ENCODE measurements at regions not wholly inside any gene's neighbourhood (a gene's known extent, or its start where the extent isn't known, plus 50 kb on each side); places are given as distances from the start of the nearest gene placed in this dataset.

DNA sequence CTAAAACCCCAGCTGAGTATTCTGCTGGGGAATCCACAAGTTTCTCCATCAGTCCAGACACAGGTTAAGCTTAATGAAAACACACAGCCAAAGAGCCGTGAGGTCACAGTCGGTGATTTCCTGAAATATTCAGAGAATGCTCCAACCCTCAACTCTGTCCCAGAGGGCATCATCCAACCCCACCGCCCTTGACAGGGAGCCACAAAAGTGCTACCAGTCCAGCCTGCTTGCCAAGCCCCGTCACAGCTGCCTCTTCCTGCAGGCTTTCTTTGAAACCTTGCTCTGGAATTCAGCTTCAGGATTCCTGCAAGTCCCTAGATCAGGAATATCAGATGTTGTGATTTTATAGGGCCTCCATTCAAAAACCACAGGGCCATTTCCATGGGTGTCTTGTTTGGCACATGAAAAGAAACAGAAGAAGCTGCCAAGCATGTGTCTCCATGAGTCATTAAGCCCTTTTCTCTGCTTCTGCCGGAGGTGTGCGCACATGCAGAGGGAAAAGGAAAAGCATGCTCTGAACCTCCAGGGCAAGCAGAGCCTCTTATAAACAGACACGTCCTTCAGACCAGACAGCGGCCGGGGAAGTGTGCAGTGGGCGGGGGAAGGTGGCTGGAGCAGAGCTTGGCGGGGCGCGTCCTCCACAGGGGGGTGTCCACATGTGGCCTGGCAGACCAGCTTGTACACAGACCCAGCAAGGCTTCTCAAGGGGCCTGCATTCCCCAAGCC lies 164.7 kb downstream of the KATNAL1 start:
- no peaks in the 10 kb centered on the region for H3K9me3 ChIP-seq (ENCODE audit: insufficient read depth in 2 of 2, low read depth in 1 of 2, low read length in 1 of 2)
- no peak overlapping the region for H2BK12ac ChIP-seq (ENCODE audit: low read depth, low read length)
- H3K4me1 ChIP-seq (replicated peaks in 1 of 4; ENCODE audit: control insufficient read depth in 3 of 4, insufficient read depth in 4 of 4, low read length in 3 of 4), result no peaks in the 10 kb centered on the region
- H3K4me3 ChIP-seq (ENCODE audit: extremely low read depth in 1 of 4, insufficient read depth in 2 of 4, low read depth in 3 of 4, low read length in 4 of 4), result no peak overlapping the region
- H2BK15ac ChIP-seq (ENCODE audit: low read length), result no peak overlapping the region
- H3K18ac ChIP-seq (ENCODE audit: extremely low read depth, low read length), result no peak overlapping the region
- no peaks in the 10 kb centered on the region for H4K20me1 ChIP-seq (replicated peaks in 1 of 2; ENCODE audit: control insufficient read depth in 1 of 2, insufficient read depth in 2 of 2, low read length in 2 of 2)
- 83% methylated on average over 13 of the region's 13 CpGs; no CpG with 5 or more reads in 1 of the 2 experiments for WGBS, 2 experiments (ENCODE audit: extremely low coverage in 1 of 2, insufficient coverage in 1 of 2, insufficient read length in 1 of 2, insufficient replicate concordance in 2 of 2, low coverage in 1 of 2, low lambda C conversion rate in 2 of 2, missing lambda C conversion rate in 1 of 2)
- H2AFZ ChIP-seq (ENCODE audit: low read length), result no peak overlapping the region
- H2BK20ac ChIP-seq (ENCODE audit: low read length), result no peak overlapping the region
- no peak overlapping the region for H3K4me2 ChIP-seq (ENCODE audit: insufficient read depth in 1 of 2, low read depth in 2 of 2, low read length in 2 of 2)
- H3K27me3 ChIP-seq (replicated peaks in 1 of 4; ENCODE audit: control insufficient read depth in 3 of 4, extremely low read depth in 1 of 4, insufficient read depth in 3 of 4, low read length in 3 of 4), result no peaks in the 10 kb centered on the region
- no peaks in the 10 kb centered on the region for H3K79me2 ChIP-seq (ENCODE audit: control insufficient read depth in 1 of 2, insufficient read depth in 2 of 2, low read length in 2 of 2)
- no peak overlapping the region for H2AK5ac ChIP-seq (ENCODE audit: low read depth, low read length)
- no peak overlapping the region for H3K23ac ChIP-seq (ENCODE audit: insufficient read length)
- ChIA-PET CTCF (ENCODE audit: partially characterized antibody) (interaction anchor here (1.0 to 3.7 kb wide), 5 partner anchors 9 to 390 kb away, joined by 3 to 31 read pairs (median 3); no protein-coding TSS in a partner anchor), POLR2A (ENCODE audit: partially characterized antibody) (interaction anchor here (1.4 kb wide), 1 partner anchor 24 kb away, joined by 3 read pairs; no protein-coding TSS in a partner anchor)
- no peak overlapping the region for H2BK120ac ChIP-seq (replicated peaks; ENCODE audit: low read depth, low read length)
- no peak overlapping the region for H3K9ac ChIP-seq (replicated peaks in 1 of 4; ENCODE audit: extremely low read depth in 1 of 4, low read depth in 3 of 4, low read length in 3 of 4)
- no peaks in the 10 kb centered on the region for H3K79me1 ChIP-seq (ENCODE audit: low read depth, low read length)
- no peaks in the 10 kb centered on the region for H3K23me2 ChIP-seq (ENCODE audit: low read depth, low read length)
- no peak overlapping the region; the same call in 1 of the 2 replicates for H2BK5ac ChIP-seq (ENCODE audit: low read depth, low read length)
- H3K27ac ChIP-seq (ENCODE audit: low read depth, low read length), result no peak overlapping the region
- no peak overlapping the region for H3K14ac ChIP-seq (ENCODE audit: insufficient read length)
- no peak for DNase-seq (ENCODE audit: low read depth in 1 of 2, low spot score in 2 of 2)
- TF ChIP-seq, protein P1, sequence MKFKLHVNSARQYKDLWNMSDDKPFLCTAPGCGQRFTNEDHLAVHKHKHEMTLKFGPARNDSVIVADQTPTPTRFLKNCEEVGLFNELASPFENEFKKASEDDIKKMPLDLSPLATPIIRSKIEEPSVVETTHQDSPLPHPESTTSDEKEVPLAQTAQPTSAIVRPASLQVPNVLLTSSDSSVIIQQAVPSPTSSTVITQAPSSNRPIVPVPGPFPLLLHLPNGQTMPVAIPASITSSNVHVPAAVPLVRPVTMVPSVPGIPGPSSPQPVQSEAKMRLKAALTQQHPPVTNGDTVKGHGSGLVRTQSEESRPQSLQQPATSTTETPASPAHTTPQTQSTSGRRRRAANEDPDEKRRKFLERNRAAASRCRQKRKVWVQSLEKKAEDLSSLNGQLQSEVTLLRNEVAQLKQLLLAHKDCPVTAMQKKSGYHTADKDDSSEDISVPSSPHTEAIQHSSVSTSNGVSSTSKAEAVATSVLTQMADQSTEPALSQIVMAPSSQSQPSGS (IDR thresholded peaks at IDR 0.05; ENCODE audit: low read length), result no peak
- TF ChIP-seq SP1 (IDR thresholded peaks at IDR 0.05; ENCODE audit: low read depth, low read length) (no peak), FOSL1 (IDR thresholded peaks at IDR 0.05; ENCODE audit: insufficient read depth, low read depth, low read length) (no peak), CHD1 (IDR thresholded peaks at IDR 0.05; ENCODE audit: low read depth, low read length) (no peak), CHD2 (IDR thresholded peaks at IDR 0.05; ENCODE audit: low read length) (no peak)
- no peak overlapping the region for H3K4ac ChIP-seq (replicated peaks; ENCODE audit: insufficient read length, low read depth, low read length)
- no peak for FAIRE-seq
- no peak overlapping the region for H4K5ac ChIP-seq (ENCODE audit: insufficient read length, low read depth, low read length)
- no peaks in the 10 kb centered on the region for H3K36me3 ChIP-seq (ENCODE audit: control insufficient read depth in 2 of 4, insufficient read depth in 4 of 4, low read length in 3 of 4)
- H4K8ac ChIP-seq (ENCODE audit: extremely low read depth, insufficient read depth, low read length), result no peak overlapping the region
- no peak overlapping the region for H4K91ac ChIP-seq (replicated peaks; ENCODE audit: insufficient read length, low read length)
- H3K56ac ChIP-seq (replicated peaks; ENCODE audit: insufficient read length, low read depth, low read length), result no peak overlapping the region
